Neural crest cell (in vitro differentiated cells): ENCODE measurements at regions not wholly inside any gene's neighbourhood (a gene's known extent, or its start where the extent isn't known, plus 50 kb on each side); places are given as distances from the start of the nearest gene placed in this dataset.

ENCODE experiments used
- DNase-seq: peaks from one replicate; pipeline ENCODE4 v3.0.0; 2021; ENCODE audit warnings: low read depth, mixed read lengths, low spot score
- H3K27ac Mint-ChIP-seq: one replicate; pipeline ENCODE4 v1.8.0; 2021; ENCODE audit warnings: mild to moderate bottlenecking, mixed read lengths; ENCODE audit not compliant: unreplicated experiment
- H3K27me3 Mint-ChIP-seq: 2 replicates; pipeline ENCODE4 v1.8.0; 2021; ENCODE audit warnings: low read depth, mild to moderate bottlenecking, mixed read lengths
- H3K36me3 Mint-ChIP-seq: 2 replicates; pipeline ENCODE4 v1.8.0; 2021; ENCODE audit warnings: low read depth, mild to moderate bottlenecking, mixed read lengths
- H3K4me1 Mint-ChIP-seq: 2 replicates; pipeline ENCODE4 v1.8.0; 2021; ENCODE audit warnings: mixed read lengths
- H3K4me3 Mint-ChIP-seq: one replicate; pipeline ENCODE4 v1.8.0; 2021; ENCODE audit warnings: mild to moderate bottlenecking, mixed read lengths
- H3K9me3 Mint-ChIP-seq: 2 replicates; pipeline ENCODE4 v1.8.0; 2021; ENCODE audit warnings: mixed read lengths
- CTCF ChIP-seq: fragments of 200-600 bp; sonication (generic); conservative IDR thresholded peaks from 2 replicates; pipeline ENCODE4 v1.5.0; 2021; ENCODE audit warnings: antibody characterized with exemption, mild to moderate bottlenecking

- DNase-seq: no peak
- Mint-ChIP-seq H3K4me3 (peak overlapping the region; percentile 59), H3K4me1 (peaks cover 20% of the 10 kb centered on the region), H3K27ac (peak overlapping the region; percentile 96), H3K36me3 (no peaks in the 10 kb centered on the region), H3K27me3 (no peaks in the 10 kb centered on the region), H3K9me3 (peaks cover 13% of the 10 kb centered on the region)
- no peak for TF ChIP-seq CTCF
Measured at GRCh38 chr9:24293386-24293785, 252.3 kb downstream of the IZUMO3 start.

- Mint-ChIP-seq H3K27ac (no peak overlapping the region), H3K4me3 (no peak overlapping the region), H3K9me3 (peaks cover 9% of the 10 kb centered on the region), H3K36me3 (peaks cover 4% of the 10 kb centered on the region), H3K27me3 (no peaks in the 10 kb centered on the region), H3K4me1 (no peaks in the 10 kb centered on the region)
- DNase-seq: no peak
- TF ChIP-seq CTCF: no peak
Measured at GRCh38 chr9:24286761-24287160, 258.9 kb downstream of the IZUMO3 start.

- Mint-ChIP-seq H3K36me3 (no peaks in the 10 kb centered on the region), H3K4me1 (no peaks in the 10 kb centered on the region), H3K4me3 (no peak overlapping the region), H3K27ac (no peak overlapping the region), H3K9me3 (no peaks in the 10 kb centered on the region), H3K27me3 (no peaks in the 10 kb centered on the region)
- DNase-seq: no peak
- no peak for TF ChIP-seq CTCF
Measured at GRCh38 chr9:24258626-24259025, 287.1 kb downstream of the IZUMO3 start.

GRCh38 chr9:24257726-24258125 is 288.0 kb downstream of the IZUMO3 start:
- Mint-ChIP-seq H3K4me3 (no peak overlapping the region), H3K36me3 (no peaks in the 10 kb centered on the region), H3K27me3 (no peaks in the 10 kb centered on the region), H3K27ac (no peak overlapping the region), H3K9me3 (peaks cover 3% of the 10 kb centered on the region), H3K4me1 (no peaks in the 10 kb centered on the region)
- no peak for TF ChIP-seq CTCF
- DNase-seq: no peak

GRCh38 chr9:24245988-24246387 is 299.7 kb downstream of the IZUMO3 start:
- no peak overlapping the region for H3K27ac Mint-ChIP-seq
- H3K4me1 Mint-ChIP-seq: peaks cover 6% of the 10 kb centered on the region
- H3K36me3 Mint-ChIP-seq: peaks cover 2% of the 10 kb centered on the region
- H3K27me3 Mint-ChIP-seq: no peaks in the 10 kb centered on the region
- DNase-seq: no peak
- H3K4me3 Mint-ChIP-seq: no peak overlapping the region
- peaks cover 10% of the 10 kb centered on the region for H3K9me3 Mint-ChIP-seq
- TF ChIP-seq CTCF: peak; percentile 67

- H3K4me3 Mint-ChIP-seq: no peak overlapping the region
- H3K36me3 Mint-ChIP-seq: no peaks in the 10 kb centered on the region
- no peak for TF ChIP-seq CTCF
- no peak overlapping the region for H3K27ac Mint-ChIP-seq
- H3K9me3 Mint-ChIP-seq: peaks cover 3% of the 10 kb centered on the region
- H3K27me3 Mint-ChIP-seq: no peaks in the 10 kb centered on the region
- DNase-seq: no peak
- peaks cover 6% of the 10 kb centered on the region for H3K4me1 Mint-ChIP-seq
Measured at GRCh38 chr9:24242576-24242975, 303.1 kb downstream of the IZUMO3 start.
